ENCODE measurements at regions not wholly inside any gene's neighbourhood (a gene's known extent, or its start where the extent isn't known, plus 50 kb on each side); places are given as distances from the start of the nearest gene placed in this dataset.
"Not testable (repeated sequence)": the region's sequence is repeated elsewhere in the genome, so short reads cannot be mapped to it uniquely, and the experiment has no call there.

DNA sequence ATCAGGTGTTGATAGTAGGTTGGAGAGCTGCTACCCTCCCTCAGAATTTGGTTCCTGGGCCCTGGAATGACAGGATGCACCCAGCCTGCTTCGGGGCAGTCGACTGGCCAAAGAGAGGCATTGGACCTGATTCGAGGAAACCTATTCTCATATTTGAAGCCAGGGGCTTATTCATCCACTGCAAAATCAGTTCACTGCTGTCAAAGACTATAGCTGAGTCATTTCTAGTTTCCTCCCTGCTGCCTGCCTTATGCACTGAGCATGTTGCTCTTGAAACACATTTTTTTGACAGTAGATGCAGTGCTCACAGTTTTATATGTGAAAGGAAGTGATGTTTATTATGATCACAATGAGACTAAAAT, 565.4 kb downstream of the ETS1 start:
- no peak for DNase-seq

DNA sequence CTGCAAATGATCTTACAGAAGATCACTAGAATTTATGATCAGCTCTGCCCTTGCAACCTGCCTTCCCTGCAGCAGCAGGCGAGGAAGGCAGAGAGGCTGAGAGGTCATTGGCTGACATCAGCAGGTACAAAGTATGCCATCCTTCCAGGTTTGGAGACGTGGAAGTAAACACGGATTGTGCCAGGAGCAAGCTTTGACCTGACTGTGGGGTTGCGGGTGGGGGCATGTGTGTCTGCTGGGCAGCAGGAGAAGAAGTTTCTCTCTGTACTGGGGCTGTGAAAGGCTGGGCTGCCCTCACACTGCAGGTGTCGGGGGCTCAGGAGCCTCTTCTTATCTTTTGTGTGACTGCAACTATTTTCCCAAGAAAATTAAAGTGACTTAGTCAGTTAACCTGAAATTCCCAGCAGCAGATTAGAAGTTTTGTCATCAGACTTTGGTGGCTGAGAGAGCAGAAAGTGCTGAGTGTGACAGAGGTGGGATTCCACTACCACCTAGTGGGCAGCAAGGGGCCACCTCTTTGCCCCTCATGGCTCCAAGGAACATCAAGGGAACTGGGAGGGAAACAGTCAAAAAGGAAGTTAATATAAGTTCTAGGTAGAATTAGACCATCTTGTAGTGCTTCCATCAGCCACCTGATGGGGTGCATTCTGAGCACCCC, 565.9 kb downstream of the ETS1 start:
- no peak for DNase-seq

DNA sequence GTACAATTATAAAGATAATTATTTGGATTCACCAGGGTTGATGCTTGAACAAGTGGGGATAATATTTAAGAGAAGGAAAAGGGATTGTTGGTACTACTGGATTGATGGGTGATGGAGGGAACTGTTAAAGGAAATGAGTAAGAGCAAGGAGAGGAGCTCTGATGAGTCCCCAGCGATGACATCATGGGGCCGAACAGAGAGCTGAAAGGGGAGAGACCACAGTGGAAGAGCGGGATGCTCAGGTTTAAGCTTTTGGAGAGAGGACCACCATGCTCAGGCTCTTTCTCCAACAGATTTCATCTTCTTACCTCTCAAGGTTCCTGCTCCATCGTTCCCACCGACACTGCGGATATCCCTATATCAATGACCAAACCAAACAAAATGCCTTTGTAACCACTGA, 568.7 kb downstream of the ETS1 start:
- no peak for DNase-seq

DNA sequence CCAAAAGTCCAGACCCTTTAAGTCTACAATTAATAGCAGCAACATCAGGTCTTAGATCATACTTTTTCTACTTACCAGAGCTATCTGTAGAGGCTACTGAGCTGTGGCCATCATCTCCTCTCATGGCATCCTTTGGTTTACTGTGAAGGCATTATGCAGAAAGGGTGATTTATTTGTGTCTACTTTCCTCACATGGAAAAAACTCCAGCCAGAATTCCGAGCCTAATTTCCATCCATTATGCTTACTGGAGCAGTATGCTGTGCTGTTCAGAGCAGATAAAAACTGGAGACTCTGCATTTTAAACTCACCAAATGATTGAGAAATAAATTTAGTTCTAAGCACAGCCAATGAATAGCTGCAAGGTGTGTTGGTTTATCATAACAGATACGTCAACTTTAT, 581.8 kb downstream of the ETS1 start:
- DNase-seq: no peak

DNA sequence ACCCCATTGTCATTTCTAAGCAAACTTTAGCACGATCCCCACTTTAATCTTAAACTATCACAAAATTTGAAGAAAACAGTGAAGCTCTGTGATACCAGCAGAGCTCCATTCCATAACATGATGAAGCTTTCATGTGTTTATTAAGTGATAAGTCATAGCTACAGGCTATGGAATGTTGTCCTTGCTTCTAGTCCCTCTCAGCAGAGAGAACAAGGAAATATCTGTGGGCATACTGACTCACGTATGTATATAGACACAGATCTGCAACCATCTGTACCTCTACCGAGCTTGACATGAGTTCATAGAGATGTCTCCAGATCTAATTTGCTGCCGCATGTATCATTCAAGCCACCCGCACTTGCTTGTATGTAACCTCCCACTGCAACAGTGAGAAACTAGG, 588.9 kb downstream of the ETS1 start:
- DNase-seq: no peak

DNA sequence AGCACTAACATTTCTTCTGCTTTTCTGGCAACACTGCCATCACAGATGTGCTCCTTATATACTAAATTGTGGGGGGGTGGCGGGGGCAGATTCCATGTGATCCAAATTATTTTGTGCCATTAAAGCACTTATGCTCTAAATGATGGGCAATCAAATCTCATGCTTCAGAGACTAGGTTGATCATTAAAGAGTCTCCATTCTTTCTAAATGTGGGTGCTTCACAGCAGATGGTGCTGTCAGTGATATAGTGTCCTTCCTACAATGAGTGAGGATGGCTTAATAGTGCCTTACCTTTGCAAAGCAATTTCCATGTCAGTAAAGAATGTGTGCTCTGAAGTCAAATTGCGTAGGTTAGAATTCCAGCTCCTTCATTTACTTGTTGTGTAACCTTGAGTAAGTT, 589.8 kb downstream of the ETS1 start:
- no peak for DNase-seq

DNA sequence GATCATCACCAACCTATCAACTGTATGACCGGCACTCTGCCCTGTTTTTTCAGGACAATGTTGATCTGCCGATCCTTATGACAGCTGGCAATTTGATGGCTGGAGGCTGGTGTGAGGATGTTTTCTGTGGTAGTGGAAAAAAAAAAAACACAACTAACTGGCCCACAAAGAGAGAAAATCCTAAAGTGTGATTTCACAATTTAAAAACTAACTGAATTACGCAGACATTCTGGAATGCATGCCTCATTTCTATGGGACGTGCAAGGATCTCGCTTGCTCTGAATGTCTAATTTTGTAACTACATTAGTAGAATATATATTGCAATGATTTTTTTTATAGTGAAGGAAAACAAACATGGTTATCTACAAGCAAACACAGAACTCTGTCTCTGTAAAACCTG, 590.5 kb downstream of the ETS1 start:
- no peak for DNase-seq

DNA sequence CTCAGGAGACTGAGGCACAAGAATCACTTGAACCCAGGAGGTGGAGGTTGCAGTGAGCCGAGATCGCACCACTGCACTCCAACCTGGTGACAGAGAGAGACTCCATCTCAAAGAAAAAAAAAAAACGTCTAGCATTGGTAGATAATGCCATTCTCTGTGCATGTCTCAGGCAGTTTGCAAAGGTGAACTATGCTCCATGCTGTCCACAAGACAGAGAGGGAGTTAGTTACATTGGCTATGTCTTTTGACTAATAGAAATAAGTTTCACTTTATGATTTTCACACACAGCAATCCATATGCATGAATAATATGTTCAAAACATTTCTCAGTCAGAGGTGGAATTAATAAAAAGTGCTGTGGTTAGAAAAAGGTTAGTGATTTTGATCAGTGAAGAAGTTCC, 591.4 kb downstream of the ETS1 start:
- DNase-seq: no peak

DNA sequence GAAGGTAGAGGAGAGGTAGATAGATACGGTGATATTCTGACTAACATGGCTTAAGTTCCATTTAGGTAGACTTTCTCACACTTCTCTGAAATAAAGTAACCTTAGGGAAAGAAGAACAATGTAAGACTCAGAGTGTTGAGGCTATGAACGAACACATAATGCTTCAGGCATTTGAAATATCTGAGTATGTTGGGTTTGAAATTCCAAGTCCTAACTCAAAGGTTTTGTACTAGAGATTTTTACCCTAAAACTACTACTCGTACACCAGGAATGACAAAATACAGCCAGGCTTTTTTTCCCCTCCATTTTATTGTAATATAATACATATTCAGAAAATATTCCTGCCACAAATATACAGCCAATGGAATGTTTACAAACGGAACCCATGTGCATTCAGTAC, 592.6 kb downstream of the ETS1 start:
- DNase-seq: no peak

DNA sequence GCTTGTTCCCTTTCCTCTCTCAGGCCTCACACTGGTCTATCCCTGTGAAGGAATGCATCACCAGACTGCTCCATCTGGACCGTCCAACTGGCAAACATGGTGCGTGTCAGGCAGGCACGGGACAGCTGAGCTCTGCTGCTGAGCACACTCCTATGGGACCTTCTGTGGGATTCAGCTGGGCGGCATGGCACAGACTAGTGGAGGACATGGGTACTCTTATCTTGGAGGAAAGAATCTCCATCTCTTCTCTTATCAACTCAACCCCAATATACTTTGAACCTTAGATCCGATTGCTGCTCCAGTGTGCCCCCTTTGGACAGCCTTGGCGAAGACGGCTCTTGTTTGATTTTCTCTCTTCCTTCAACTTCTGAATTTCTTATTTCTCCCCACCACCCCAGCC, 593.6 kb downstream of the ETS1 start:
- no peak for DNase-seq

DNA sequence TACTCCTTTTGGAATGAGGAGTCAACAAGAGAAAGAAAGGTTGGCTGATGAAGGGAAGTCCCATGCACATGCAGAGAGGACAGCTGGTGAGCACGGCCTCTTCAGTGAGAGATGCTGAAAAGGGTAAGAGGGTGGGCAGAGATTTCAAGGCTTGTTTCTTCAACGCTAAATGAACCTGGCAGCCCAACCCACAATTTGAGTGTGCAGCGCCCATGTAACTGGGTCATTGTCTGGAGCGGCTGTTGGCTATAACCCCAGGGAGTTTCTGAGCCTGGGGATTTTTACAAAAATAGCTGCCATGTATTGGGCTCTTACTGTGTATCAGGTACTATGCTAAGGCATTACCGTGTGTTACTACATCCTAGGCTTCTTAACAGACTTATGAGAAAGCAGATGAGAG, 594.1 kb downstream of the ETS1 start:
- DNase-seq: no peak

DNA sequence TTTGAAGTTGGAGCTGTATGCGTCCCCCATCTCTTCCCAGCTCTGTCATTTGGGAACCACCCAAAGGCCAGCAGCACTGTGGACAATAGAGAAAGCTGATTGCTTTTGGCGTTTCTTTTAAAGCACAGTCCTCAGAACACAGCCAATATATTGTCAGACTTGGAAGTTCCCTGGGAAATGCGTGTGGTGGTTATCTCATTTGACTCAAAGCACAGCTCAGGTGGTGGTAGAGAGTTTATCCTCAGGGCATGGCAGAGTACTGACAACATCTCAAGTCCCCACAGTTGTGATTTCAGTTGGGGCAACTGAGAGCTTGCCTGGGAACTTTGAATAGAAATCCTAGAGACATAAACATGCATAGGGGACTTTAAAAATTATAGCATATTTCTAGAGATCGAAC, 601.3 kb downstream of the ETS1 start:
- DNase-seq: no peak

DNA sequence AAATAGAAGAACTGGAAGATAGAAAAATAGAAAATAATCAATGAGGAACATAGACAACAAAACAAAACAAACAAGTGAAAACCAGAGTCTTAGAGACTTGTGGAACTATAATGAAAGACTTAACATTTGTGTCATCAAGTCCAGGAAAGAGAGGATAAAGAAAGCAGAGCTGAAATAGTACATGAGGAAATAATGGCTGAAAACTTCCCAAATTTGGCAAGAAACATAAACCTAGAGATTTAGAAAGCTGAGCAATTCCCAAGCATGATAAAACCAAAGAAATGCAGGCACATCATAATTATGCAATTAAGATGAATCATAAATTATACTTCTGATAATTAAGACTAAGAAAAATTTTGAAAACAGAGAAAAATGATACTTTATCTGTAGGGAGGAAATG, 614.5 kb downstream of the ETS1 start:
- DNase-seq: no peak

DNA sequence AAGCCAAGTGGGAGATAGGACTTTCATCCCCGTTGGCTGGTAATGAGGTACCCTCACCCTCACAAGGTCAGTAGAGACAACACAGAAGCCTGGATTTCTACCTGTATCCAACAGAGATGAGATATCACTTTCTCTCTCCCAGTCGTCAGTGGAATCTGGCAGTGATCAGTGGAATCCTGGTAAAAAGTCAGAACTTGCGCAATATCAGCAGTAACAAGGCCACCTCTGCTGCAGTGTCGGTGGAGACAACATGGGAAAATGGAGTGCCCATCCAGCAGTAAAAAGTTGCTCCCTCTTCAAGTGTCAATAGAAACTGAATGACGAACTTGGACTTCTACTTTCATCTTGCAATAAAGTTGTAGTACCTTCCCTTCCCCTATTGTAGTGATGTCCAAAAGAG, 615.9 kb downstream of the ETS1 start:
- DNase-seq: no peak

DNA sequence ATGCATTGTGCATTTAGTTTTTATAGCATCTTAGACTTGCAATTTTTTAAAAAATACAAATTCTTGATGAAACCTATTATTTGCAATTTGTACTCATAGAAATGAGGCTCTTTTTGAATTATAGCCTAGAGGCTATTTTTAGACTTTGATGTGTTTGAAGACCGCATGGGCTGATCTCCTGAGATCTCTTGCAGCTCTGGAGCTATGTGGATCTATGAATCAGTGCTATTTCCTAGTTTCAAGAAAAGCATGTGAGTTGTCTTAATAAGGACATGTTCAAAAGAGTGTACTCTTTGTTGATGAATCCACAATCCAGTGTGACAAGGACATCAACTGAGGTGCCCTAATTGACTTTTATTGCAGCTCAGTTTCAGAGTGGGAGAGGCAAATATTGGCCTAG, 620.5 kb downstream of the ETS1 start:
- no peak for DNase-seq

DNA sequence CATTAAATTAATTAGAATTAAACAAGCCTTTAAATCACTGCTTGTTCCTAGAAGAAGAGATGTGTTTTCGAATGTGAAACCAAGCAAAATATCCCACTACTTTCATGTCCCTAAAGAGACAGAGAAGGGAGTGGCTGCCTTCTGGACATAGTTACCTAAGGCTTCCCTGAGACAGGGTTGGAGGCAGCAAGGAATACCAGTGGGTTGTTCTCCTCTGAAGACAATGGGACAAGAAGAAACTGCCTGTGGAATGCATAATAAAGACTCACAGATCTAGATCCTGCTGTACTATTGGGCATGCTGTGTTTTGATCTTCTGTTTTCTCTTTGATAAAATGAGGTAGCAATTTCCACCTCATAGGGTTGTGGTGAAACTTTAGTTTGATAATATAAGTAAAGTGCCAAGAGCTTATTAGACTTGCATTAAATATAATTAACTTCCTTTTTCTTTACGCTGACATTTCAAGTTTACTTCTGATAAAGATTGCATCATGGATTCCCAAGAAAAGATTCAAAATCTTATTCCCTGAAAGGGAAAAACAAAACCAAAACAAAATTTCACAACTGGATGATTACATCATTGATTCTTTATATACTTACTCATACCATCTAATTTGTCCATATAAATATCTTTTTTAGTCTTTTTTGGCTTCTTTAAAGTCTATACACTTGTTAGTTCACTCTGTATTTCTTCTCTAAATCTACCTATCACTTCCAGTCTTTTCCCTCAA, 621.3 kb downstream of the ETS1 start:
- DNase-seq: no peak

DNA sequence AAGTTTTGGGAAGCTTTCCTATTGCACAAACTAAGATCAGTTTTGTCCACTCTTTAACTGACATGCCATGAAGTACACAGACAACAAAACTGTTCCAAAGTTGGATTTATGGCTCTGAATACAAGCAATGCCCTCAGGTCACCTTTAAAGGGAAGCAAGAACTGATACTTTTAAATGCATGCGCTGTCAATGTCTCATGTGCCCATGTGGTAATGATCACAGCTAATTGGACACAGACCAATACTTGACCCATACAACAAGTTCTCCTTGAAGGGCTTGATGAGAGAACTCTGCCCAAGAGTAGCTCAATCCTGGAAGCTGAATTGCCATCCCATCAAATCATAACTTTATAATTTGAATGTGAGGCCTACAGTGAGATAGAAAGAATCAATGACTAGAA, 624.9 kb downstream of the ETS1 start:
- no peak for DNase-seq

DNA sequence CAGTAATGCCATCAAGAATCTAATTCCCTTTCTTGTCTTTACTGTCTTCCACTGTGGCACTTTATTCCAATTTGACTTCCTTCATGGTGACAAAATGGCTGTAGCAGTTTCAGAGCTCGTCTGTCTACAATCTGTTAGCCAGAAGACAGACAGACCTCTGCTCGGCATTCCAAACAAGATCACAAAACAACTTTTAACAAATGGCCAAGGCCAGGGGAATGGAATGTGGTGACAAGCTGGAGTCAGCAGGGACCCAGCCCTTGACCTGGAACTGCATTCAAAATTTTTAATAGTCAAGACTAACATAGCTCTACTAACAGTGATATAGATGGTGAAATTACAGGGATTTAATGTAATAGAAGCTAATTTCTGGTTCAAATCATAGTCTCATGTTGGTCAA, 637.2 kb downstream of the ETS1 start:
- no peak for DNase-seq

DNA sequence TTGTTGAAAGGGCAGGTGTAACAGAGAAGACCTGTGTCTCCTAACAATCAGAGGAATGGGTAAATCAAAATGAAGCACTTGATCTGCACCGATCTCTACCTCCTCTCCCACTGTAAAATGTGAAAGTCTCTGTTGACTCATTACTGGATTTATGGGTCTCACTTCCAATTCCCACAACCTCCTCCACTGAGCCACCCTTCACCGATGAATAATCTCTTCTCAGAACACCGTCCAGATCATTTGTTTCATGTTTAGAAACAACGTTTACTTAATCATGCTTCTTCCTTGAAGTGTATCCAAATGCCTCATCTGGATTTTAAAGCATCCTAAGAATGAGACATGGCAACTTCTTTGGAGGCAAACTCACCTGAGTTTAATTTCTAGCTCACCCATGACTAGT, 643.6 kb downstream of the ETS1 start:
- peak in 1 of 2 experiments; percentile 19 for DNase-seq

DNA sequence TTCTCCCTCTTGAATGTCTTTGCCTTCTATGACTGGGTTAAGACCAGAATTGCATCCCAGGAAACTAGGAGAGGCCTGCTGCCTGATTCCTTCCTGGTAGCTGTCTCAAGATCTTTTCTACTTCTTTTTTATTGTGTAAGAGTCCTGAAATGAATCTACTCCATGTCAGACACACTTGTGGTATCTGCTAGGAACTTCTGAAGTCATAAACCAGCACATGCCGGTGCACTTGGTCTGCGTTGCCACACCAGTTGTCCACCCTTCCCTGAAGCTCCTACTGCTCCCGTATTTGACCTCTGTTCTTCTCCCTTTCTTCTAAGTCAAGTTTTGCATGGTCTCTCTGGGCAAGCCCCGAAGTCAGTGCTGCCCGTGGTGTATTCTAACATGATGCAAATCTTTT, 644.2 kb downstream of the ETS1 start:
- DNase-seq: peak in 1 of 2 experiments; percentile 7

DNA sequence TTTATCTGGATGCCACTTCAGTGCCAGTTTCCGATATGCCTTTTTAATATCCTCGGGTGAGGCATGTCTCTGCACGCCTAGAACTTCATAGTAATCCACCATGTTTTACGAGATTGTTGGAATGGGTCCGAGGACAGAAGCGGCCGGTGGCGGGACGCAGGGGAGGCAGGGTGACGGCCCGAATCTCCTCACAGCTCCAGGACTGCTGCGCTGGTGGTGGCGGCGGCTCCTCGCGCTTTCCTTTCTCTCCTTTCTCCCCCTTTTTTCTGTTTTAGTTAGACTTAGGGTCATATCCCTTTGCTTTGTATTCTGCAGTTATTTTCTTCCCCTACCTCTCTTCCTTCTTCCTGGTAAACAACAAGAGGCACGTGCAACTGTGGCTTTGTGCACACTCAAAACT, 645.8 kb downstream of the ETS1 start:
- DNase-seq: not testable (repeated sequence)

DNA sequence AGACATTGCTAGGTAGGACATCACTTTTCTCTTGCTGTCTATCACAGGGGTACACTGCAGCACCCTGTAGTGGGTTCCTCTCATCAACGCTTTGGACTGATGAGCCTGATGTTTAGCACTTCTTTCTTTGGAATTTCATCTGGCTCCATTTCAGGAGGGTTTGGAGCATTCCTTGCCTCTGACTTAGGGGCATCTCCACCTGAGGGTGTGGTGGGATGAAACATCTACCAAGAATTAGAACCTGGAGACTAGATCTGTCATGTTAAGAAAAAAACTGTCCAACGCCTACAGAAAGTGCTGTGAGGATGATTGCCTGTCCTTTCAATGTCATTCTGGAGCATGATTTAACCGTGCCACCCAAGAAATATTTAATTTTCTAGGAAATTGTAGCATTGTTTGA, 648.4 kb downstream of the ETS1 start:
- DNase-seq: no peak

DNA sequence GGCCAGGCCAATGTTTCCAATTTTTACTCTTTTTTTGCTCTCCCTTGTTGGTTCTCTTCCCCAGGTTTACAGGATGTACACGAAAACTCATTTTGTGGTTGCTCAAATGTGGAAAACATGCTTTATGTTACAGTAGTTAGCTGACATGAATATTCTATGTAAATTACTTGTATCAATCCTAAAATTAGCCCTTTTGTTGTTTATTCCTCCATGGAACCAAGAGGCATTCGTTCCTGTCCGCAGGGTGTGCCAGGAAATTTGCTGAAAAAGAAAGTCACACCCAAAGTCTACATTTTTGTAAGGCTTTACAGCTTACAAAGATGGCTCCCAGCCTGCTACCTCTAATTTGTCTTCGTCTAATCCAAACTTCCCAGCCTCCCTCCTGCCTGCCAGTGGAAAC, 652.3 kb downstream of the ETS1 start:
- DNase-seq: no peak

DNA sequence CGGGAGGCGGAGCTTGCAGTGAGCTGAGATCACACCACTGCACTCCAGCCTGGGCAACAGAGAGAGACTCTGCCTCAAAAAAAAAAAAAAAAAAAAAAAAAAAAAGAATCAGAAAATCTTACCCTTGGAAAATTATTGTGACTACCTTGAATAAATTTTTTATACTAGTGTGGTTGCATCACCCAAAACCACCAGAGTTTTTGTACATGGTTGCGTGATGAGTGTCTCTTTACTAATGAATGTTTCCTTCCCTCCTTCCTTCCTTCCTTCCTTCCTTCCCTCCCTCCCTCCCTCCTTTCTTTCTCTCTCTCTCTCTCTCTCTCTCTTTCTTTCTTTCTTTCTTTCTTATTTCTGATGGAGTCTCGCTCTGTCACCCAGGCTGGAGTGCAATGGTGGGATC, 653.4 kb downstream of the ETS1 start:
- DNase-seq: not testable (repeated sequence)

DNA sequence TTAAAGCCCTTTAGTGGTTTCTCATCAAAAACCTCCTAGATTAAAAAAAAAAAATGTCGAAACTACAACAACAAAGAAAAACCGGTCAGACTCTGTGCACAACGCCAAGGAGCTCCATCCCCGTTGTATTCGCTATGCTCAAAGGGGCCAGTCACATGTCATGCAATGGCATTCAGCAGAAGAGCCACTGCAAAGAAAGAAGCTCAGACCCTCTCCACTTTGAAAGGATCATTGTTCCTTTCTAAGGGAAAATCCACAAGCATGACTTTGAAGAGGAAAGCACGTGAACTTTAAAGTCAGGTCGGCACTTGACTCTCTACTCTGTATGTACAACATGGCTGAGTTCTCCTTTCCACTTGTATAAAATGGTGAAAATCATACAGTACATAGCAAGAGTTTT, 655.6 kb downstream of the ETS1 start:
- DNase-seq: no peak

All from activated CD4-positive, alpha-beta T cell treated with anti-CD3 and anti-CD28 coated beads, Interleukin-2, amount 50 U/mL, for 48 hours (primary cell).